PC-9 (cell line): ENCODE measurements at regions not wholly inside any gene's neighbourhood (a gene's known extent, or its start where the extent isn't known, plus 50 kb on each side); places are given as distances from the start of the nearest gene placed in this dataset.

ENCODE experiments used
- BruUV-seq: library from RNA; stranded (reverse); fragments of 400-500 nt; replicated peaks from 2 replicates; lab custom pipeline; 2021; lab: Mats Ljungman, UMichigan
- CTCF ChIA-PET: fragments of 300-600 bp; sonication (Branson Sonifier 250); formaldehyde crosslinking; loops from one replicate; lab custom pipeline; 2022; ENCODE audit warnings: antibody characterized with exemption; lab: Charles Lee
- POLR2A ChIA-PET: fragments of 300-600 bp; sonication (Branson Sonifier 250); formaldehyde crosslinking; loops from one replicate; lab custom pipeline; 2022; ENCODE audit warnings: antibody characterized with exemption; ENCODE audit not compliant: unreplicated experiment; lab: Charles Lee
- DNase-seq, 2 experiments: peaks; one replicate each; pipeline versions ENCODE4 v3.0.0 to v3.0.0-alpha.2; 2015 to 2022; ENCODE audit warnings: mixed read lengths in 1 of 2
- H2AFZ ChIP-seq: fragments of 200-600 bp; sonication (generic); 2 replicates; pipeline ENCODE4 v1.8.1; 2017; ENCODE audit warnings: antibody characterized with exemption
- H3F3A ChIP-seq: fragments of 200-600 bp; sonication (generic); 2 replicates; pipeline ENCODE4 v1.8.1; 2017; ENCODE audit warnings: antibody characterized with exemption, mild to moderate bottlenecking, low read depth; ENCODE audit not compliant: insufficient read depth
- H3K27ac ChIP-seq: fragments of 200-600 bp; sonication (generic); 2 replicates; pipeline ENCODE4 v1.6.1; 2016; ENCODE audit warnings: mixed run types
- H3K27me3 ChIP-seq: fragments of 200-600 bp; sonication (generic); 2 replicates; pipeline ENCODE4 v1.6.1; 2016; ENCODE audit warnings: low read depth, mixed run types; ENCODE audit not compliant: insufficient read depth
- H3K36me3 ChIP-seq: fragments of 200-600 bp; sonication (generic); 2 replicates; pipeline ENCODE4 v1.6.1; 2016; ENCODE audit warnings: low read depth, mixed run types
- H3K4me1 ChIP-seq: fragments of 200-600 bp; sonication (generic); replicated peaks from 2 replicates; pipeline ENCODE4 v1.6.1; 2016; ENCODE audit warnings: mixed run types; ENCODE audit not compliant: insufficient read depth
- H3K4me2 ChIP-seq: fragments of 200-600 bp; sonication (generic); 2 replicates; pipeline ENCODE4 v1.6.1; 2017; ENCODE audit warnings: mixed run types
- H3K4me3 ChIP-seq: fragments of 200-600 bp; sonication (generic); 2 replicates; pipeline ENCODE4 v1.6.1; 2016; ENCODE audit warnings: mixed run types
- H3K79me2 ChIP-seq: fragments of 200-600 bp; sonication (generic); 2 replicates; pipeline ENCODE4 v1.6.1; 2017; ENCODE audit warnings: low read depth, mixed run types
- H3K9me2 ChIP-seq: fragments of 200-600 bp; sonication (generic); 2 replicates; pipeline ENCODE4 v1.8.1; 2017; ENCODE audit warnings: mild to moderate bottlenecking; ENCODE audit not compliant: insufficient read depth
- H3K9me3 ChIP-seq: fragments of 200-600 bp; sonication (generic); 2 replicates; pipeline ENCODE4 v1.8.1; 2016; ENCODE audit warnings: low read depth; ENCODE audit not compliant: insufficient read depth
- H4K20me1 ChIP-seq: fragments of 200-600 bp; sonication (generic); 2 replicates; pipeline ENCODE4 v1.8.1; 2017; ENCODE audit not compliant: insufficient read depth
- CTCF ChIP-seq: fragments of 200-600 bp; sonication (generic); conservative IDR thresholded peaks from 2 replicates; pipeline ENCODE4 v1.6.1; 2017; ENCODE audit warnings: mixed run types, antibody characterized with exemption, mild to moderate bottlenecking, moderate library complexity
- EZH2 ChIP-seq: fragments of 200-600 bp; sonication (generic); IDR thresholded peaks from 2 replicates; pipeline ENCODE4 v1.8.0; 2017; ENCODE audit warnings: antibody characterized with exemption, low read depth
- intact Hi-C: fragments of 100-400 bp; cut with micrococcal nuclease; formaldehyde crosslinking; loops from one replicate; pipeline ENCODE4 v1.10.0; 2022; ENCODE audit not compliant: unreplicated experiment

- POLR2A ChIA-PET: no interaction called here
- no TSS peak for BruUV-seq
- H3F3A ChIP-seq: no peaks in the 10 kb centered on the region
- no peak overlapping the region for H3K4me3 ChIP-seq
- intact Hi-C loops: no loop called here
- H3K4me2 ChIP-seq: no peak overlapping the region
- no peak overlapping the region for H3K27ac ChIP-seq
- H2AFZ ChIP-seq: no peak overlapping the region
- H4K20me1 ChIP-seq: no peaks in the 10 kb centered on the region
- no peak for DNase-seq
- no peaks in the 10 kb centered on the region for H3K9me3 ChIP-seq
- no peaks in the 10 kb centered on the region for H3K4me1 ChIP-seq
- H3K36me3 ChIP-seq: no peaks in the 10 kb centered on the region
- CTCF ChIA-PET: no interaction called here
- H3K79me2 ChIP-seq: no peaks in the 10 kb centered on the region
- TF ChIP-seq CTCF (no peak), EZH2 (no peak)
- H3K27me3 ChIP-seq: no peaks in the 10 kb centered on the region
- H3K9me2 ChIP-seq: no peaks in the 10 kb centered on the region
Observed at GRCh38 chr9:13621872-13622564, 342.5 kb upstream of the MPDZ start.

DNA sequence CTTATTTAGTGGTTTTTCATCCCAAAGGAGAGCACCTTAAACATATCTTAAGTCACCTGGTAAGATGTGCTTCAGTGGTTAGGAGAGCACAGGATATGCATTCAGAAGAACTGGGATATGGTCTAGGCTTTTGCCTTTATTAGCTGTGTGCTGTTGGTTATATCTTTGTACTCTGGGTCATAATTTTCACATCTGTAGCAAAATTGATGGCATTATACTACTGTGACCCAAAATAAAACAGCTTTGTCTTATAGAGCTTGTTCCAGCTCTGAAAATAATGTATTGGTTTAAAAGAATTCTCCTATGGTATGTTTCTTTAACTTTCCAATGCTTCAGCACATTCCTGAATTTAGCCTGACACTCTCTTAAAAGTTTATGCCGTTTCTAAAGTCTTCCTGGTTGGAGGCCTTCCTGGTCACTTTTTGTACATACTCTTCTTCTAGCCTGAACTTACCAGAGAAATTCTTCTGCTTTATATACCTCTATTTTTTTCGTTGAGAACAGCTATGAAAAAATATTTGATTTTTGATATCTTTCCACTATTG is 337.1 kb upstream of the MPDZ start:
- Histone ChIP-seq H3K79me2 (no peaks in the 10 kb centered on the region), H3K27me3 (no peaks in the 10 kb centered on the region), H2AFZ (no peak overlapping the region), H3K4me3 (no peak overlapping the region), H3K9me3 (no peaks in the 10 kb centered on the region), H3K9me2 (no peaks in the 10 kb centered on the region), H4K20me1 (no peaks in the 10 kb centered on the region), H3F3A (no peaks in the 10 kb centered on the region), H3K36me3 (no peaks in the 10 kb centered on the region), H3K4me2 (no peak overlapping the region), H3K27ac (no peak overlapping the region), H3K4me1 (no peaks in the 10 kb centered on the region)
- BruUV-seq: no TSS peak
- DNase-seq: no peak
- intact Hi-C loops: no loop called here
- no peak for TF ChIP-seq EZH2
- no peak for TF ChIP-seq CTCF
- ChIA-PET CTCF (interaction anchor here (0.5 kb wide), 1 partner anchor 753 kb away, joined by 3 read pairs; no protein-coding TSS in a partner anchor), POLR2A (no interaction called here)

DNA sequence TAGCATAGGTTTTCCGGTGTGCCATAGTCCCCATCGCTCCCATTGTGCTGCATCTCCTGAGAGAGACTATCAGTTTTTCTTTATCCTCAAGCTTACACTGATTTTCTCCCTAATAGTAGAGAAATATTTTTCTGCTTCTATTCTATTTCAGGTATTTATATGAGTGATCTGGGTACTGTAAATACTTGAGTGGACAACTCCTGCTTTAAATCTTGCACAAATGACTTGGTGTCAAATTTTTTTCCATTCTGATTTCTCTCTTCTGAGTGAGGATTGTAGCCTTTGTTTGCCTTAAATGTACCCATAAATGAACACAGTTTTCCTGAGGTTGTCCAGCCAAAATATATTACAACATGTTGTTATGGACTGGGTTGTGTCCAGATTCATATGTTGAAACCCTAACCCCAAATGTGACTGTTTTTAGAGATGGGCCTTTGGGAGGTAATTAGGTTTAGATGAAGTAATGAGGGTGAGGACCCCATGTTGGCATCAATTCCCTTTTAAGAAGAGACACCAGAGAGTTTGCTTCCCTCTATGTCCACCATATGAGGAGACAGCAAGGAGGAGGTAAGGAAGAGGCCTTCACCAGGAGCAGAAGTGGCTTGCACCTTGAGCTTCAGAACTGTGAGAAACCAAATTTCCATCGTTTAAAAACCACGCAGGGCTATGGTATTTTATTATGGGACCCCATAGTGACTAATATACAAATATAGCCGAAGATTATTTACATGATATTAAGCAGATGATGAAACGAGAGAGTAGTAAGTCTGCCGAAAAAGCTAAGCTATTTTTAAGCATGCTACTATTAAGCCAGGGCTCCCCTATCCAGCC is 336.4 kb upstream of the MPDZ start:
- Histone ChIP-seq H3K4me3 (no peak overlapping the region), H3K4me2 (no peak overlapping the region), H3K36me3 (no peaks in the 10 kb centered on the region), H3K79me2 (no peaks in the 10 kb centered on the region), H3F3A (no peaks in the 10 kb centered on the region), H3K27me3 (no peaks in the 10 kb centered on the region), H2AFZ (no peak overlapping the region), H3K4me1 (no peaks in the 10 kb centered on the region), H3K9me2 (no peaks in the 10 kb centered on the region), H4K20me1 (no peaks in the 10 kb centered on the region), H3K27ac (no peak overlapping the region), H3K9me3 (no peaks in the 10 kb centered on the region)
- no TSS peak for BruUV-seq
- POLR2A ChIA-PET: no interaction called here
- CTCF ChIA-PET: no interaction called here
- TF ChIP-seq EZH2 (no peak), CTCF (no peak)
- no peak for DNase-seq
- intact Hi-C loops: no loop called here
